CD4-positive, CD25-positive, alpha-beta regulatory T cell (primary cell): ENCODE measurements at regions not wholly inside any gene's neighbourhood (a gene's known extent, or its start where the extent isn't known, plus 50 kb on each side); places are given as distances from the start of the nearest gene placed in this dataset.

ENCODE experiments used
- ATAC-seq, 2 donors: fragments of 150-1000 bp; cut with Tn5 transposase; one replicate each; pipeline ENCODE4 v1.10.0; 2021; ENCODE audit warnings: low read depth in 2 of 2, moderate number of reproducible peaks in 2 of 2, moderate library complexity in 1 of 2
- DNase-seq, 3 donors: peaks; one replicate each; pipeline versions ENCODE4 v3.0.0 to v3.0.0-alpha.2; 2012 to 2022; ENCODE audit warnings: mixed read lengths in 1 of 3
- H3K27ac ChIP-seq: one replicate; pipeline ENCODE4 v1.7.0; 2013; ENCODE audit warnings: mild to moderate bottlenecking, low read length; ENCODE audit not compliant: insufficient read depth, poor library complexity, severe bottlenecking
- H3K27me3 ChIP-seq: one replicate; pipeline ENCODE4 v1.7.0; 2013; ENCODE audit warnings: low read length; ENCODE audit not compliant: control insufficient read depth, insufficient read depth
- H3K36me3 ChIP-seq: one replicate; pipeline ENCODE4 v1.7.0; 2013; ENCODE audit warnings: mild to moderate bottlenecking, low read length, moderate library complexity; ENCODE audit not compliant: control insufficient read depth, insufficient read depth
- H3K4me1 ChIP-seq: 2 replicates; pipeline ENCODE4 v1.7.0; 2013; ENCODE audit warnings: mild to moderate bottlenecking, low read length; ENCODE audit not compliant: insufficient read depth, control insufficient read depth, poor library complexity, severe bottlenecking
- H3K4me3 ChIP-seq: one replicate; pipeline ENCODE4 v1.7.0; 2013; ENCODE audit warnings: low read depth, mild to moderate bottlenecking, low read length, moderate library complexity
- H3K9me3 ChIP-seq, 2 experiments: 1 replicate in 1 of 2; 2 replicates in 1 of 2; pipeline ENCODE4 v1.7.0; 2013; ENCODE audit warnings: low read length in 2 of 2, mild to moderate bottlenecking in 1 of 2, moderate library complexity in 1 of 2; ENCODE audit not compliant: control insufficient read depth in 2 of 2
- H3K27ac Mint-ChIP-seq, 3 donors: one replicate each; pipeline ENCODE4 v1.8.0; 2020 to 2022; ENCODE audit warnings: mild to moderate bottlenecking in 3 of 3, mixed read lengths in 3 of 3, moderate library complexity in 2 of 3
- H3K27me3 Mint-ChIP-seq: one replicate; pipeline ENCODE4 v1.8.0; 2022; ENCODE audit warnings: mild to moderate bottlenecking, mixed read lengths
- H3K36me3 Mint-ChIP-seq: one replicate; pipeline ENCODE4 v1.8.0; 2020; ENCODE audit warnings: mixed read lengths
- H3K4me1 Mint-ChIP-seq, 4 donors: one replicate each; pipeline ENCODE4 v1.8.0; 2020 to 2022; ENCODE audit warnings: mixed read lengths in 4 of 4, mild to moderate bottlenecking in 1 of 4
- H3K4me3 Mint-ChIP-seq, 4 donors: one replicate each; pipeline ENCODE4 v1.8.0; 2020 to 2022; ENCODE audit warnings: mild to moderate bottlenecking in 4 of 4, mixed read lengths in 4 of 4, moderate library complexity in 3 of 4
- H3K9me3 Mint-ChIP-seq, 7 donors: one replicate each; pipeline ENCODE4 v1.8.0; 2020 to 2022; ENCODE audit warnings: mixed read lengths in 7 of 7, mild to moderate bottlenecking in 3 of 7, moderate library complexity in 2 of 7

DNA sequence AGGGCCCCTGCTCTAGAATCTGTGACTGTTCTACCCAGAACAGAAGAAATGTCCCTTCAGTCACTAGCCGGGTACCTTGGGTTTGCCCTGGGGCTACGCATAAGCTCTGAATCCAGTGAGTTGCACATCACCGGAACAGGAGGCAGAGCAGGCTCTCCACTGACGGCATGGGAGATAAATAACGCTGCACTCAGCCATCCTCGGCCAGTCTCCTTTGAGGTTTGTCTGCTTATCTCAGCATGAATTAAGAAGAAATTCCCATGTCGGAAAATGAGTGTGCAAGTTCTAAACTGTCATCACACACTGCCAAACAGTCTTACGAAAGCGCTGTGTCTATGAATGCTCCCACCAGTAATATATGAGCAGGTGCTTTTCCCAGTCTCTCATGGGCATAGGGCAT, 90.8 kb downstream of the FAM50B start:
- H3K27ac ChIP-seq: no peak overlapping the region
- peaks cover 3% of the 10 kb centered on the region for H3K4me1 ChIP-seq
- DNase-seq: no peak
- Mint-ChIP-seq H3K27me3 (peaks cover 22% of the 10 kb centered on the region), H3K36me3 (no peaks in the 10 kb centered on the region), H3K9me3 (peaks cover 0 to 1% (median 0%) of the 10 kb centered on the region in 7 donors), H3K4me1 (peaks cover 0 to 3% (median 0%) of the 10 kb centered on the region in 4 donors), H3K27ac (no peak overlapping the region), H3K4me3 (no peak overlapping the region)
- ATAC-seq: no peak
- H3K9me3 ChIP-seq: no peaks in the 10 kb centered on the region
- H3K27me3 ChIP-seq: peaks cover 27% of the 10 kb centered on the region
- H3K4me3 ChIP-seq: no peak overlapping the region
- H3K36me3 ChIP-seq: no peaks in the 10 kb centered on the region

DNA sequence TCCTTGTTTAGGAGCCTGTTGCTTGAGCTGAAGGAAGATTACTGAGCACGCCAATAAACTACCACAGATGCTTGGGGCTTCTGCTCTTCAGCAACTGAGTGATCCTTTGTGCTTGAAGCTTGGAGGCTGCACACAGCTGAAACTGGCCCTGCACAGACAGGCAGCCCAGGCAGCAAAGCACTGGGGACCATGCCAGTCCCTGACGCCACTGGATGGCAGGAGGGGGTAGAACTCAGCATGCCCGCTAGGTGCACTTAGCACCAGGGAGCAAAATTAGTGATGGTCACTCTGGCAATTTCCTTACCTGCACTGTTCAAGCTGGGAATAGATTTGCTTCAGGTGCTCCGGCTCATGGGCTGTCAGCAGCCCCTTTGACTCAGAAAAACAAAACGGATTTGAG, 91.5 kb downstream of the FAM50B start:
- Mint-ChIP-seq H3K27me3 (peaks cover 22% of the 10 kb centered on the region), H3K27ac (no peak overlapping the region), H3K4me3 (no peak overlapping the region), H3K36me3 (no peaks in the 10 kb centered on the region), H3K4me1 (peaks cover 0 to 3% (median 0%) of the 10 kb centered on the region in 4 donors), H3K9me3 (peaks cover 0 to 2% (median 0%) of the 10 kb centered on the region in 7 donors)
- peaks cover 29% of the 10 kb centered on the region for H3K27me3 ChIP-seq
- H3K27ac ChIP-seq: no peak overlapping the region
- H3K36me3 ChIP-seq: no peaks in the 10 kb centered on the region
- ATAC-seq (no peak), DNase-seq (no peak)
- peaks cover 3% of the 10 kb centered on the region for H3K4me1 ChIP-seq
- no peak overlapping the region for H3K4me3 ChIP-seq
- no peaks in the 10 kb centered on the region for H3K9me3 ChIP-seq

DNA sequence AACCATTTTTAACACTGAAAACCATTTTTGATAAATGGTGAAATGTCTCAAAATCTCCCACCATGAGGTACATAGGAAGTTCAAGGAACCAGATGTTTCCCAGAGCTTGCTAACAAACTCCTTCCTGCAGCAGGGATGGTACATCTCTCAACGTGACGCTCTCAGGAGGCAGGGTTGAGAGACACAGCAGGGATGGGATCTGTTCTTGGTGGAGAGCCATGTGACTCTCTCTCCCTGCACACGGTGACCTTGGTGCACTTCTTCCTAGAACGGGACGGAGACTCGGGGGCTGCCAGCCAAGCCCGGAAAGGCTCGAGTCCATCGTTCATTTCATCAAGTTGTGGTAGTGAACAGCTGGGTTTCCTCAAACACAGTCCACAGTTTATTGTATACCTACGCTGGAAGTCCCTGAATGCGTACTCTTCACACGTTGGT, 94.2 kb downstream of the FAM50B start:
- no peaks in the 10 kb centered on the region for H3K36me3 ChIP-seq
- DNase-seq: no peak
- H3K27me3 Mint-ChIP-seq: peaks cover 35% of the 10 kb centered on the region
- no peak overlapping the region for H3K4me3 Mint-ChIP-seq
- no peaks in the 10 kb centered on the region for H3K9me3 ChIP-seq
- H3K4me3 ChIP-seq: no peak overlapping the region
- no peaks in the 10 kb centered on the region for H3K36me3 Mint-ChIP-seq
- H3K27ac ChIP-seq: no peak overlapping the region
- peaks cover 29% of the 10 kb centered on the region for H3K27me3 ChIP-seq
- H3K4me1 Mint-ChIP-seq: peaks cover 0 to 3% (median 0%) of the 10 kb centered on the region in 4 donors
- ATAC-seq: no peak
- no peak overlapping the region for H3K27ac Mint-ChIP-seq
- peaks cover 3% of the 10 kb centered on the region for H3K4me1 ChIP-seq
- peaks cover 0 to 4% (median 0%) of the 10 kb centered on the region in 7 donors for H3K9me3 Mint-ChIP-seq

DNA sequence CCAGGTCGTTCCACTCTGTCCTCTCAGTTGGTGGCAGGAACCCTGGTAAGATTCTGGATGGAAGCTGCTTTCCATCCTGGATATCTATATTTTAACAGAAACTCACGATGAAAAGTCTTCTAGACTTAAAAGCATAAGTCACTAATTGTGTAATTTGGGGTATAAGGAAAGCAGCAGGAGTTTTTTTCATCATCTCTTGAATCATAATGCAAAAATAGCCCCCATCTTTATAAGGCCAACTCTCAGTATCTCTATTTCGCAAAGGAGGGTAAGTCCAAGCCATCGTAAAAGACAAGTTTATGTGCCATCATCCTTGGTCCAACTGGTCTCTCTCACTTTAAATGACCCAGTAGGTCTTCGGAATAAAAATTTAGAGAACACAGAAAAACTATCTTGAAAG, 95.1 kb downstream of the FAM50B start:
- Mint-ChIP-seq H3K27me3 (peaks cover 39% of the 10 kb centered on the region), H3K4me3 (no peak overlapping the region), H3K4me1 (peaks cover 0 to 3% (median 0%) of the 10 kb centered on the region in 4 donors), H3K36me3 (no peaks in the 10 kb centered on the region), H3K27ac (no peak overlapping the region), H3K9me3 (peaks cover 0 to 4% (median 0%) of the 10 kb centered on the region in 7 donors)
- DNase-seq: no peak
- no peak overlapping the region for H3K4me3 ChIP-seq
- H3K27ac ChIP-seq: no peak overlapping the region
- H3K9me3 ChIP-seq: no peaks in the 10 kb centered on the region
- H3K4me1 ChIP-seq: peaks cover 3% of the 10 kb centered on the region
- ATAC-seq: no peak
- H3K27me3 ChIP-seq: peaks cover 28% of the 10 kb centered on the region
- no peaks in the 10 kb centered on the region for H3K36me3 ChIP-seq

DNA sequence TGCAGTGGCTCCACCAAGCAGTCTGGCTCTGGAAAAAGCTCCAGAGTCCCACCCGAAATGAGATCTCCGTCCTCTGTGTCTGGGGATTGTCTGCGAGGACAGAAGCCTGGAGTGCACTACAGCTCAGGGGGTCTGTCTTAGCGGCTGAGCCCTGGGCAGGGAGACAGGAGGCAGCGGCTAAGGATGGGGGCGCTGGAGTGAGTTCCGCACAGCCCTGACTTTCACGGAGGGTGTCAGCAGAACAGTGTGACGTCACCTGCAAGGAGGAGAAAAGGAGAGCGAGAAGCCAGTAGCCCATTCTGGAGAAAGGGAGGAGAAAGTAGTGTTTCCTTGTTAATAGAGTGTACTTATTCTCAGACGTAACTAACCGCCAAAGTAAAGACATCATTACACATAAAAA, 97.6 kb downstream of the FAM50B start:
- Histone ChIP-seq H3K27me3 (peaks cover 24% of the 10 kb centered on the region), H3K9me3 (no peaks in the 10 kb centered on the region), H3K27ac (no peak overlapping the region), H3K4me1 (peaks cover 3% of the 10 kb centered on the region), H3K36me3 (no peaks in the 10 kb centered on the region), H3K4me3 (no peak overlapping the region)
- Mint-ChIP-seq H3K36me3 (no peaks in the 10 kb centered on the region), H3K4me1 (peaks cover 0 to 3% (median 0%) of the 10 kb centered on the region in 4 donors), H3K27me3 (peaks cover 48% of the 10 kb centered on the region), H3K9me3 (peaks cover 0 to 4% (median 0%) of the 10 kb centered on the region in 7 donors), H3K4me3 (no peak overlapping the region), H3K27ac (no peak overlapping the region)
- no peak for DNase-seq
- no peak for ATAC-seq

DNA sequence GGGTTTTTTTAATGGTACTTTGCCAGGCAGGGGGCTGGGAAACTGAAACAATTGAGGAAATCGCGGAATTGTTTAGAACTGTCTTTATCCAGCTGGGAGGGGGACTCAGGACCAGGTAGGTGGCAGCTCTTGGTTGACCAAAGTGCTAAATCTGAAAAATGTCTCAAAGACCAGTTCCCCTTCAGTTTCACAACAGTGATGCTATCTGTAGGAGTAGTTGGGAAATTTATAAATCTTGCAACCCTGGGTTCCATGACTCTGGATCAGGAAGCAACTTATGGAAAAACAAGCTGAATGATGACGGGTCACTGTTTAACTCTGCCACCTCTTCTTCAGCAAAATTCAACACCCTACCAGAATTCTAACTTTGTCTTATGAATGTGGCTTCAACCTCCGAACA, 99.7 kb downstream of the FAM50B start:
- H3K4me1 ChIP-seq: no peaks in the 10 kb centered on the region
- ATAC-seq (no peak), DNase-seq (no peak)
- no peak overlapping the region for H3K4me3 ChIP-seq
- Mint-ChIP-seq H3K36me3 (no peaks in the 10 kb centered on the region), H3K27me3 (peaks cover 62% of the 10 kb centered on the region), H3K27ac (no peak overlapping the region), H3K4me1 (peaks cover 0 to 7% (median 2%) of the 10 kb centered on the region in 4 donors), H3K4me3 (no peak overlapping the region), H3K9me3 (peaks cover 0 to 10% (median 4%) of the 10 kb centered on the region in 7 donors)
- no peaks in the 10 kb centered on the region for H3K9me3 ChIP-seq
- H3K27ac ChIP-seq: no peak overlapping the region
- H3K27me3 ChIP-seq: peaks cover 22% of the 10 kb centered on the region
- H3K36me3 ChIP-seq: no peaks in the 10 kb centered on the region

DNA sequence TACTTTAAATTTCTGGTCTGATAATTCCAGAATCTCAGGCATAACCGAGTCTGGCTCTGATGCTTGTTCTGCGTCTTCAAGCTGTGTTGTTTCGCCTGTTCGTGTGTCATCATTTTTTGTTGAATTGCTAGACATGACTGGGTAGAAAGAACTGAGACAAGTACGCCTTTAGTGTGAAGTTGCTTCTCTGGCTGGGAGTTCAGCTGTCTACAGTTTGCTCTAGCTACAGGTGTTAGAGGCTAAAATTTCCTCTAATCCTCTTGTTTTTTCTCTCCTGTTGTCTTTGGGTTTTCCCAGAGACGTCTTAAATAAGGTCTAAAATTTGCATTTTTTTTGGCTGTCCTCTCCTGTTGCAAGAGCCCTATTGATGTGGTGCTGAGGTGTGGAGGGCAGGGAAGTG, 100.3 kb downstream of the FAM50B start:
- no peaks in the 10 kb centered on the region for H3K4me1 ChIP-seq
- H3K27me3 ChIP-seq: peaks cover 22% of the 10 kb centered on the region
- no peak for DNase-seq
- no peaks in the 10 kb centered on the region for H3K9me3 ChIP-seq
- Mint-ChIP-seq H3K36me3 (no peaks in the 10 kb centered on the region), H3K27ac (no peak overlapping the region), H3K4me1 (peaks cover 0 to 7% (median 2%) of the 10 kb centered on the region in 4 donors), H3K4me3 (no peak overlapping the region), H3K9me3 (peaks cover 0 to 10% (median 4%) of the 10 kb centered on the region in 7 donors), H3K27me3 (peaks cover 68% of the 10 kb centered on the region)
- no peak overlapping the region for H3K27ac ChIP-seq
- no peak for ATAC-seq
- no peaks in the 10 kb centered on the region for H3K36me3 ChIP-seq
- no peak overlapping the region for H3K4me3 ChIP-seq

DNA sequence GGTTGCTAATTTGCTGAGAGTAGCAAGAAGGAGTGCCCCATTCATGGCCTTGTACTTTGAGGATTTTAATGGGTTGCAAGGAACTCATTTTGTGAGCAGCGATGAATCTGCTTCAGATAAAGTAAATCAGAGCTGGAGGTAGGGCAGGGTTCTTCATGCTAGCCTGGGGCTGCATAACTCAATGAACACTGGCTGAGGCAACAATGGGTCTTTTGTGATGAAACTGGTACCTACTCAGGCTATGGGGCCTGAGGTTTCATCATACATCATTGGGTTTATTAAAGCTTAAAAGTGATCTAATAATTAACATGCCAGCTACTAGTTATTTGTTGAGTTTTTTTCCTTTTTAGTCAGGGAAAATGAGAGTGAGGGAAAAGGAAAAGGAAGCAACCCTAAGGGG, 106.9 kb downstream of the FAM50B start:
- H3K4me1 Mint-ChIP-seq: peaks cover 0 to 7% (median 2%) of the 10 kb centered on the region in 4 donors
- Histone ChIP-seq H3K27ac (no peak overlapping the region), H3K9me3 (peaks cover 6 to 16% of the 10 kb centered on the region in 2 experiments), H3K4me1 (no peaks in the 10 kb centered on the region), H3K27me3 (peaks cover 11% of the 10 kb centered on the region), H3K4me3 (no peak overlapping the region), H3K36me3 (no peaks in the 10 kb centered on the region)
- no peak for DNase-seq
- no peak for ATAC-seq
- H3K27ac Mint-ChIP-seq: no peak overlapping the region
- no peak overlapping the region for H3K4me3 Mint-ChIP-seq
- peaks cover 31% of the 10 kb centered on the region for H3K27me3 Mint-ChIP-seq
- peaks cover 3 to 15% (median 6%) of the 10 kb centered on the region in 7 donors for H3K9me3 Mint-ChIP-seq
- H3K36me3 Mint-ChIP-seq: no peaks in the 10 kb centered on the region
